B cell (primary cell): ENCODE measurements at regions not wholly inside any gene's neighbourhood (a gene's known extent, or its start where the extent isn't known, plus 50 kb on each side); places are given as distances from the start of the nearest gene placed in this dataset.

Source experiments
- ATAC-seq: fragments of 200-7000 bp; cut with Tn5 transposase; one replicate; pipeline ENCODE4 v1.10.0; 2021; ENCODE audit warnings: low read depth, mild to moderate bottlenecking, moderate number of reproducible peaks, moderate library complexity
- CTCF ChIA-PET: fragments of 350-600 bp; sonication (Branson Sonifier 250); formaldehyde crosslinking; loops from one replicate; lab custom pipeline; 2021; ENCODE audit warnings: antibody characterized with exemption, inconsistent platforms; lab: Charles Lee
- POLR2A ChIA-PET: fragments of 350-600 bp; sonication (Branson Sonifier 250); formaldehyde crosslinking; loops from one replicate; lab custom pipeline; 2021; ENCODE audit warnings: antibody characterized with exemption; lab: Charles Lee
- DNase-seq: peaks from one replicate; pipeline ENCODE4 v3.0.0; 2013
- H2AFZ ChIP-seq: 2 replicates; pipeline ENCODE4 v1.6.1; 2012; ENCODE audit warnings: mild to moderate bottlenecking, low read depth, low read length; ENCODE audit not compliant: insufficient read depth, poor library complexity, severe bottlenecking
- H3K27ac ChIP-seq, 2 donors: 1 replicate in 1 of 2; 2 replicates in 1 of 2; pipeline ENCODE4 v1.5.1; 2012 to 2013; ENCODE audit warnings: low read length in 2 of 2, mild to moderate bottlenecking in 2 of 2, moderate library complexity in 1 of 2
- H3K27me3 ChIP-seq, 4 experiments: fragments of 200-600 bp in 1 of 4; sonication (generic) in 1 of 4; replicated peaks in 1 of 4; 1 replicate in 2 of 4; 2 replicates in 2 of 4; pipeline versions ENCODE4 v1.6.1 to v1.7.0; 2013 to 2016; ENCODE audit warnings: low read length in 3 of 4, mild to moderate bottlenecking in 2 of 4, mixed read lengths in 1 of 4, moderate library complexity in 1 of 4; ENCODE audit not compliant: insufficient read depth in 4 of 4, control insufficient read depth in 3 of 4; ENCODE audit errors: control extremely low read depth in 1 of 4
- H3K36me3 ChIP-seq, 2 experiments: replicated peaks in 1 of 2; 1 replicate in 1 of 2; 2 replicates in 1 of 2; pipeline versions ENCODE4 v1.6.1 to v1.7.1; 2013; ENCODE audit warnings: low read length in 1 of 2; ENCODE audit not compliant: insufficient read depth in 2 of 2, control insufficient read depth in 1 of 2; ENCODE audit errors: control extremely low read depth in 1 of 2, extremely low read depth in 1 of 2
- H3K4me1 ChIP-seq, 2 donors: fragments of 200-600 bp in 1 of 2; sonication (generic) in 1 of 2; 1 replicate in 1 of 2; 2 replicates in 1 of 2; pipeline versions ENCODE4 v1.5.1 to v1.6.1; 2013 to 2017; ENCODE audit warnings: low read length in 2 of 2; ENCODE audit not compliant: control insufficient read depth in 2 of 2, insufficient read depth in 2 of 2
- H3K4me2 ChIP-seq: replicated peaks from 2 replicates; pipeline ENCODE3; 2012; ENCODE audit warnings: mild to moderate bottlenecking, low read depth, low read length; ENCODE audit not compliant: poor library complexity, severe bottlenecking
- H3K4me3 ChIP-seq, 5 experiments: fragments of 200-600 bp in 1 of 5; sonication (generic) in 1 of 5; 1 replicate in 3 of 5; 2 replicates in 2 of 5; pipeline versions ENCODE4 v1.5.1 to v1.7.0; 2011 to 2016; ENCODE audit warnings: low read length in 4 of 5, mild to moderate bottlenecking in 4 of 5, low read depth in 2 of 5, control low read depth in 1 of 5, moderate library complexity in 1 of 5; ENCODE audit not compliant: insufficient read depth in 1 of 5; ENCODE audit errors: control extremely low read depth in 1 of 5, extremely low read depth in 1 of 5
- H3K79me2 ChIP-seq: fragments of 200-600 bp; sonication (generic); one replicate; pipeline ENCODE4 v1.6.0; 2016; ENCODE audit warnings: low read length; ENCODE audit not compliant: control insufficient read depth, insufficient read depth
- H3K9ac ChIP-seq: fragments of 200-600 bp; sonication (generic); 2 replicates; pipeline ENCODE4 v1.6.1; 2017; ENCODE audit warnings: mild to moderate bottlenecking, low read length, moderate library complexity
- H3K9me3 ChIP-seq, 3 donors: one replicate each; pipeline versions ENCODE4 v1.6.1 to v1.7.1; 2013; ENCODE audit warnings: low read length in 2 of 3; ENCODE audit not compliant: control insufficient read depth in 2 of 3, insufficient read depth in 1 of 3; ENCODE audit errors: control extremely low read depth in 1 of 3
- H4K20me1 ChIP-seq: 2 replicates; pipeline ENCODE4 v1.6.0; 2012; ENCODE audit warnings: mild to moderate bottlenecking, low read length; ENCODE audit not compliant: insufficient read depth, control insufficient read depth, poor library complexity, severe bottlenecking
- H3K27ac Mint-ChIP-seq: one replicate; pipeline ENCODE4 v1.8.0; 2021; ENCODE audit warnings: mixed read lengths
- H3K27me3 Mint-ChIP-seq: one replicate; pipeline ENCODE4 v1.8.0; 2021; ENCODE audit warnings: mixed read lengths
- H3K4me1 Mint-ChIP-seq: one replicate; pipeline ENCODE4 v1.8.0; 2021; ENCODE audit warnings: mixed read lengths
- H3K4me3 Mint-ChIP-seq: one replicate; pipeline ENCODE4 v1.8.0; 2021; ENCODE audit warnings: mixed read lengths
- H3K9me3 Mint-ChIP-seq: one replicate; pipeline ENCODE4 v1.8.0; 2022; ENCODE audit warnings: mixed read lengths; ENCODE audit not compliant: insufficient read depth
- CTCF ChIP-seq: fragments of 200-600 bp; IDR thresholded peaks from one replicate; pipeline ENCODE4 v1.8.0; 2022; ENCODE audit warnings: antibody characterized with exemption, mild to moderate bottlenecking
- EZH2 ChIP-seq: IDR thresholded peaks from 2 replicates; pipeline ENCODE4 v1.6.1; 2012; ENCODE audit warnings: borderline replicate concordance, low read depth, mild to moderate bottlenecking, moderate library complexity, low read length; ENCODE audit not compliant: insufficient read depth, poor library complexity, severe bottlenecking
- WGBS: methylation state at CpG from one replicate; pipeline ENCODE4 v1.1.5; 2013; ENCODE audit warnings: missing lambda C conversion rate; ENCODE audit not compliant: insufficient coverage; 5-methylcytosine and 5-hydroxymethylcytosine counted together
- intact Hi-C: fragments of 100-400 bp; cut with micrococcal nuclease; formaldehyde crosslinking; loops from one replicate; pipeline ENCODE4 v1.10.0; 2022

GRCh38 chr9:103977163-103977562, 116.9 kb upstream of the SMC2 start:
- no peaks in the 10 kb centered on the region for H3K9me3 Mint-ChIP-seq
- Histone ChIP-seq H3K79me2 (no peaks in the 10 kb centered on the region), H4K20me1 (no peaks in the 10 kb centered on the region), H3K4me3 (no peak overlapping the region), H3K36me3 (no peaks in the 10 kb centered on the region), H3K4me2 (no peak overlapping the region), H3K4me1 (no peaks in the 10 kb centered on the region), H2AFZ (no peak overlapping the region), H3K9ac (no peak overlapping the region), H3K9me3 (no peaks in the 10 kb centered on the region), H3K27ac (no peak overlapping the region), H3K27me3 (no peaks in the 10 kb centered on the region)
- no peaks in the 10 kb centered on the region for H3K4me1 Mint-ChIP-seq
- ATAC-seq (no peak), DNase-seq (no peak)
- no CpG with 5 or more reads among the region's 3 CpGs for WGBS
- no peak overlapping the region for H3K27ac Mint-ChIP-seq
- H3K4me3 Mint-ChIP-seq = no peak overlapping the region
- POLR2A ChIA-PET = no interaction called here
- H3K27me3 Mint-ChIP-seq = no peaks in the 10 kb centered on the region
- TF ChIP-seq EZH2 (no peak), CTCF (no peak)
- intact Hi-C loops = no loop called here
- CTCF ChIA-PET = no interaction called here

- intact Hi-C loops = no loop called here
- no peaks in the 10 kb centered on the region for H3K4me1 Mint-ChIP-seq
- H3K4me3 Mint-ChIP-seq = no peak overlapping the region
- TF ChIP-seq CTCF = no peak
- no peak for TF ChIP-seq EZH2
- Histone ChIP-seq H3K27ac (no peak overlapping the region), H3K27me3 (no peaks in the 10 kb centered on the region), H3K79me2 (no peaks in the 10 kb centered on the region), H3K9ac (no peak overlapping the region), H3K36me3 (no peaks in the 10 kb centered on the region), H3K4me3 (no peak overlapping the region), H3K9me3 (no peaks in the 10 kb centered on the region), H4K20me1 (no peaks in the 10 kb centered on the region), H3K4me2 (no peak overlapping the region), H3K4me1 (no peaks in the 10 kb centered on the region), H2AFZ (no peak overlapping the region)
- no peak for ATAC-seq
- ChIA-PET POLR2A (no interaction called here), CTCF (no interaction called here)
- no peaks in the 10 kb centered on the region for H3K27me3 Mint-ChIP-seq
- no peak for DNase-seq
- no peaks in the 10 kb centered on the region for H3K9me3 Mint-ChIP-seq
- no peak overlapping the region for H3K27ac Mint-ChIP-seq
These were observed 115.7 kb upstream of the SMC2 start for GRCh38 chr9:103978396-103978795.
